ENCODE measurements at regions not wholly inside any gene's neighbourhood (a gene's known extent, or its start where the extent isn't known, plus 50 kb on each side); places are given as distances from the start of the nearest gene placed in this dataset.

DNA sequence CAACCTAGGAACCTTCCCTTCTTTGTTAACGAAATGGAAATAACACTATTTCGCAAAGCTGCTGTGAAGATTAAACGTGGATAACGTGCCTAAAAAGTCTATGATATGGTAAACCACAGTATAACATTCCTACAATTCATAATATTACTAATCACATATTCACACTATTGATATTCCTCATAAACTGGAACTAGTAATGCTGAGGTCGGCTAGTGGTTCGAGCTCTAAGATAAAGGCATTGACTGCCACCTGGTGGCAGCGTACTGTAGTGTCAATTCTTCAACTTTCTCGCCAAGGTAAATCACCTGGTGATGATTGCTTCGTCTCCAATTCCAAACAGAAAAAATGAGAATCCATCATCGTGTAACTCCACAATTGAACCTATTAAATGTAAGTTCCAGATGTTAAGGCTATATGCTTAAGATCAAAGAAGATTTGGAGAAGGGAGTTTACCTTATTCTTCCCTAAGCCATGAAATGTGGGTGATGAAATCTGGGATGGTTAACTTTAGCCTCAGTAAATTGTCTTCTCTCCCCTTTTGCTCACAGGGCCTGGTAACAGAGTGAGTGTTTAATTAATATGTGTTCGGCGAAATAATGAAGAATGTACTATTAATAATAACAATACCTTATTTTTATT is 197.5 kb upstream of the TMEM132C start:
- Histone ChIP-seq H3K27me3 (ENCODE audit: control insufficient read depth in 3 of 3, insufficient read depth in 3 of 3, low read length in 3 of 3) (no peaks in the 10 kb centered on the region), H3K36me3 (ENCODE audit: control insufficient read depth in 3 of 3, insufficient read depth in 3 of 3, low read length in 3 of 3) (no peaks in the 10 kb centered on the region), H3K27ac (ENCODE audit: low read depth, low read length) (no peak overlapping the region), H3K9me3 (ENCODE audit: control insufficient read depth in 3 of 3, low read length in 3 of 3) (no peaks in the 10 kb centered on the region), H3K9ac (ENCODE audit: low read depth in 1 of 3, low read length in 3 of 3) (no peak overlapping the region), H3K4me3 (ENCODE audit: low read length in 3 of 3) (no peak overlapping the region), H3K4me1 (ENCODE audit: control insufficient read depth in 3 of 3, insufficient read depth in 3 of 3, low read length in 3 of 3) (no peaks in the 10 kb centered on the region)

DNA sequence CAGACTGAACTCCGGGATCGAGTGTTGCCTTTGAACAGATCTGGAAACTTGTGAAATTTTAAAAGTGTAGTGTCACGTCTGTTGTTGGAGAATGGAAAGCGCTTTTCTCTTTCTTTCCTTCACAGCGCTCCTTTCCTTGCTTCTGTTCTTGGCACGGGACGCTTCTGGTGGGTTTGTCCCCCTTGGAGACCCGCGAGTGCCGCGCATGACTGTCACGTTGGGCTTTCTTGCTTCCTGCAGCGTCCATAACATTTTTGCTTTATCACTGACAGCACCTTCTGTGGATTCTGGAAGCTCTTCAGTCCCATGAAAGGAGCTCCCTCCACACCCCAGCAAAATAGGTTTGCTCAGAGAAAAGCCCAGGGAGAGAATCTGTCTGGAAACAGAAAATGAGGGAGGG is 193.0 kb upstream of the TMEM132C start:
- Histone ChIP-seq H3K4me3 (ENCODE audit: low read length in 3 of 3) (no peak overlapping the region), H3K36me3 (ENCODE audit: control insufficient read depth in 3 of 3, insufficient read depth in 3 of 3, low read length in 3 of 3) (no peaks in the 10 kb centered on the region), H3K9ac (ENCODE audit: low read depth in 1 of 3, low read length in 3 of 3) (no peak overlapping the region), H3K27me3 (ENCODE audit: control insufficient read depth in 3 of 3, insufficient read depth in 3 of 3, low read length in 3 of 3) (no peaks in the 10 kb centered on the region), H3K9me3 (ENCODE audit: control insufficient read depth in 3 of 3, low read length in 3 of 3) (peaks cover 0 to 9% (median 0%) of the 10 kb centered on the region in 3 donors), H3K27ac (ENCODE audit: low read depth, low read length) (no peak overlapping the region), H3K4me1 (ENCODE audit: control insufficient read depth in 3 of 3, insufficient read depth in 3 of 3, low read length in 3 of 3) (no peaks in the 10 kb centered on the region)

DNA sequence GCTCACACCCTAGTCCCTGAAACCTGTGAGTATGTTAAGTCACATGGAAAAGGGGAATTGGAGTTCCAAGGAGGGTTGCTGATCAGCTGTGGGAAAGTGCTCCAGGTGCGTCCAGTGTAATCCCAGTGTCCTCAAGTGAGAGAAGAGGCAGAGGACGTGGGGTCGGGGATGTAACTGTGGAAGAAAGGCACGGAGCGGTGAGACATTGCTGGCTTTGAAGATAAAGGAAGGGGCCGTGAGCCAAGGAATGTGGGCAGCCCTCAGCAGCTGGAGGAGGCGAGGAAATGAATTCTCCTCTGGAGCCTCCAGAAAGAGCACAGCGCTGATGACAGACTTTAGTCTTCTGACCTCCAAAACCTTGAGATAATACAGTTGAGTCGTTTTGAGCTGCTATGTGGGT is 191.6 kb upstream of the TMEM132C start:
- Histone ChIP-seq H3K36me3 (ENCODE audit: control insufficient read depth in 3 of 3, insufficient read depth in 3 of 3, low read length in 3 of 3) (no peaks in the 10 kb centered on the region), H3K27me3 (ENCODE audit: control insufficient read depth in 3 of 3, insufficient read depth in 3 of 3, low read length in 3 of 3) (peaks cover 0 to 3% (median 0%) of the 10 kb centered on the region in 3 donors), H3K4me3 (ENCODE audit: low read length in 3 of 3) (no peak overlapping the region), H3K27ac (ENCODE audit: low read depth, low read length) (no peak overlapping the region), H3K4me1 (ENCODE audit: control insufficient read depth in 3 of 3, insufficient read depth in 3 of 3, low read length in 3 of 3) (no peaks in the 10 kb centered on the region), H3K9ac (ENCODE audit: low read depth in 1 of 3, low read length in 3 of 3) (no peak overlapping the region), H3K9me3 (ENCODE audit: control insufficient read depth in 3 of 3, low read length in 3 of 3) (peaks cover 0 to 9% (median 0%) of the 10 kb centered on the region in 3 donors)

DNA sequence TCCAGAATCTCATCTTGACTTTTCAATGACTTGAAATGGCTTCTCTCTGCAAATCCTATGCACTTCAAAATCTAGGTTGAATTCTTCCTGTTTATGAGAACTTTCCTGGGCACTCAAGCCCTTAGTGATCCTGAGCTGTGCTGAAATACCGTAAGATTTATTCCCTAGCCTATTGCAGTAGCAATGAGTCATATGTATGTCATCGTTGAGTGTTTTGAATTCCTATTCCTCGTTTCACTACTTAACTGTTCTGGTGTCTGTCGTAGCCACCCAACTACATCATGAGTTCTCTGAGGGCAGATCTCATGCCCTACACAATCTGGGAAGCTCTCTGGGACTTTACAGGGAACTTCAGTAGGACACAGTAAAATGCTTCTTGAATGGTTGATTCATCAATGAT is 190.8 kb upstream of the TMEM132C start:
- Histone ChIP-seq H3K4me3 (ENCODE audit: low read length in 3 of 3) (no peak overlapping the region), H3K4me1 (ENCODE audit: control insufficient read depth in 3 of 3, insufficient read depth in 3 of 3, low read length in 3 of 3) (no peaks in the 10 kb centered on the region), H3K27ac (ENCODE audit: low read depth, low read length) (no peak overlapping the region), H3K9me3 (ENCODE audit: control insufficient read depth in 3 of 3, low read length in 3 of 3) (peaks cover 0 to 9% (median 0%) of the 10 kb centered on the region in 3 donors), H3K9ac (ENCODE audit: low read depth in 1 of 3, low read length in 3 of 3) (no peak overlapping the region), H3K36me3 (ENCODE audit: control insufficient read depth in 3 of 3, insufficient read depth in 3 of 3, low read length in 3 of 3) (no peaks in the 10 kb centered on the region), H3K27me3 (ENCODE audit: control insufficient read depth in 3 of 3, insufficient read depth in 3 of 3, low read length in 3 of 3) (peaks cover 0 to 3% (median 0%) of the 10 kb centered on the region in 3 donors)

DNA sequence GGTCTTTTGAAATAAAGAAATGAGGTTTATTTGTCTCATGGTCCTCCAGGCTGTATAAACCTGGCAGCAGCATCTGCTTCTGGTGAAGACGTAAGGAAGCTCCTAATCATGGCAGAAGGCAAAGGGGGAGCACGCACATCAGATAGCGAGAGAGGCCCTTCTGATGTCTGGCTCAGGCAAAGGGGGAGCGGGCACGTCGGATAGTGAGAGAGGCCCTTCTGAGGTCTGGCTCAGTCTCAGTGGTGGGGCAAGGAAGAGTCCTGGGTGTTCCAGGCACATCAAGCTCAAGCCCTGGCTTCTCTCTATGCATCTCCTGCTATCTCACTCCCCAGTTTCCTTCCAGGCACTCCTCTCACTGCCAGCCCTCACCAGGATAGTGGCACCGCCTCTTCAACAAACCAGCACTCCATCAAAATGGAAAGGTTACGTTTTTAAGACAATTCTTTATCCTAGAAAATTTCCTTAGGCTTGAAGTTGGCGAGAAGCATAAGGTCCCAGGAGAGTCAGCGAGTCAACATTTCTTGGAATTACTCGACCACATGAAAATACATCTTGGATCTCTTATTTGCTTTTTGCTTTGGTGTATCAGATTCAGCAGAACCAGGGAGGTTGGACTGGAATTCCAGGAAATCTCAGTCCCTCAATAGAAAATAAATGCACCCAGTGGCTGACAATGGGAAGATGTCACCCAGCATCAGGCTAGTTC is 189.6 kb upstream of the TMEM132C start:
- H3K4me3 ChIP-seq (ENCODE audit: low read length in 3 of 3): no peak overlapping the region
- H3K27ac ChIP-seq (ENCODE audit: low read depth, low read length): no peak overlapping the region
- H3K9ac ChIP-seq (ENCODE audit: low read depth in 1 of 3, low read length in 3 of 3): no peak overlapping the region
- peaks cover 0 to 3% (median 0%) of the 10 kb centered on the region in 3 donors for H3K27me3 ChIP-seq (ENCODE audit: control insufficient read depth in 3 of 3, insufficient read depth in 3 of 3, low read length in 3 of 3)
- H3K9me3 ChIP-seq (ENCODE audit: control insufficient read depth in 3 of 3, low read length in 3 of 3): peaks cover 0 to 9% (median 4%) of the 10 kb centered on the region in 3 donors
- H3K36me3 ChIP-seq (ENCODE audit: control insufficient read depth in 3 of 3, insufficient read depth in 3 of 3, low read length in 3 of 3): no peaks in the 10 kb centered on the region
- no peaks in the 10 kb centered on the region for H3K4me1 ChIP-seq (ENCODE audit: control insufficient read depth in 3 of 3, insufficient read depth in 3 of 3, low read length in 3 of 3)

DNA sequence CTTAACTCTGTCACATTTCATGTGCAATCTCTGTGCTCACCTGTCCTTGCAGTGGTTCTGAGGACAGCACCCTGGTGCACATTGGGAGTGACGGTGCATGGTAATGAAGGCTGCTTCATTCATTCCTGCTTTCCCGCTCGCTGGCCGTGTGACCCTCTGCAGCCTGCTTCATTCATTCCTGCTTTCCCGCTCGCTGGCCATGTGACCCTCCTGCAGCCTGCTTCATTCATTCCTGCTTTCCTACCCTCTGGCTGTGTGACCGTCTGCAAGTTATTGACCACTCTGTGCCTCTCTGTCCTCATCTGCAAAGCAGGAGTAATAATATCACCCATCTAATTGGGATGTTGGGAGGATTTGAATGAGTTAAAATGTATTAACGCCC is 189.1 kb upstream of the TMEM132C start:
- Histone ChIP-seq H3K27ac (ENCODE audit: low read depth, low read length) (no peak overlapping the region), H3K36me3 (ENCODE audit: control insufficient read depth in 3 of 3, insufficient read depth in 3 of 3, low read length in 3 of 3) (no peaks in the 10 kb centered on the region), H3K9ac (ENCODE audit: low read depth in 1 of 3, low read length in 3 of 3) (no peak overlapping the region), H3K4me3 (ENCODE audit: low read length in 3 of 3) (no peak overlapping the region), H3K27me3 (ENCODE audit: control insufficient read depth in 3 of 3, insufficient read depth in 3 of 3, low read length in 3 of 3) (peaks cover 0 to 3% (median 0%) of the 10 kb centered on the region in 3 donors), H3K9me3 (ENCODE audit: control insufficient read depth in 3 of 3, low read length in 3 of 3) (peaks cover 0 to 9% (median 4%) of the 10 kb centered on the region in 3 donors), H3K4me1 (ENCODE audit: control insufficient read depth in 3 of 3, insufficient read depth in 3 of 3, low read length in 3 of 3) (no peaks in the 10 kb centered on the region)

DNA sequence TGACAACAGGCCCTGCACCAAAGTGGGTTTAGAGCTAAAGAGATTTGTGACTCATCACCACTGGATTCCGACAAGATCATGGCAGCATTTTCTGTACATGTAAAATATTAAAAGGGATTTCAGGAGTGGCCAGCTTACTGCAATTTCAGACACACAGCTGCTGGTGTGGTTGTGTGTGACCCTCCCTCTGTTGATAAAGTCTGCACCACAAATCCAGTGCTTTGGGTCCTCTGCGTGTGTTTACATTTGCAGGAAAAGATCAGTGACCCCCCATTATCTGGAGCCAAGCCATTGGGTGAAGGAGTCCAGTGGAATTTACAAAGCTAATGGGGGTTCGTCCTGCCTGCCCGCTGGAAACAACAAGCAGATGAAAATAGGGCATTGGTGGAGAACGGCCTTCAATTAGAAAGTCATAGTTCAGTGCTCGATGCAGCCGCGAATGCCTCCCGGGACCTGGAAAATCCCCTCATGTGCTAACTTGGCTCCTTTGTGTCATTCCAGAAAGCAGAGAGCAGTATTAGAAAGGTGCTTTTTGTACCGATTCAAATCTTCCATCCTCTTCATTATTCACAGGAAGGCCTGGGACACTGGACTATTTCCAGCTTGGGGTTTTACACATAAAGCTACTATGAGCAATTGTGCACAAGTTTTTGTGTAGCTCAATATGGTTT is 188.5 kb upstream of the TMEM132C start:
- H3K9ac ChIP-seq (ENCODE audit: low read depth in 1 of 3, low read length in 3 of 3): no peak overlapping the region

DNA sequence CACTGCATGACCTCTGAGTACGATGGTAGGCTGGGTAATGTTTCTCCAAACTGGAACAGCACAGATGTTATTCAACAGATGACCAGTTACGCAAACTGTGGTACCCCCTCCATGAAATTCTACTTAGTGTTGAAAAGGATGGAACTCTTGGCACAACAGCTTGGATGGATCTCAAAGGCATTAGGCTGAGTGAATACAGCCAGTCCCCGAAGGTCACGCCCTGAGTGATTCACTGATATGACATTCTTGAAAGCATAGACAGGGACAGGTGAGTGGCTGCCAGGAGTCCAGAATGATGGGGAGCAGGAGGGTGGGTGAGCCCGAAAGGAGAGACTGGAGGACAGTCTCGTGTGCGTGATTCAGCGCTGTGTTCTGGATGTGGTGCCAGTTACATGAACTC is 187.5 kb upstream of the TMEM132C start:
- Histone ChIP-seq H3K4me1 (ENCODE audit: control insufficient read depth in 3 of 3, insufficient read depth in 3 of 3, low read length in 3 of 3) (no peaks in the 10 kb centered on the region), H3K9me3 (ENCODE audit: control insufficient read depth in 3 of 3, low read length in 3 of 3) (peaks cover 0 to 9% (median 4%) of the 10 kb centered on the region in 3 donors), H3K4me3 (ENCODE audit: low read length in 3 of 3) (no peak overlapping the region), H3K27me3 (ENCODE audit: control insufficient read depth in 3 of 3, insufficient read depth in 3 of 3, low read length in 3 of 3) (peaks cover 0 to 3% (median 0%) of the 10 kb centered on the region in 3 donors), H3K9ac (ENCODE audit: low read depth in 1 of 3, low read length in 3 of 3) (no peak overlapping the region), H3K27ac (ENCODE audit: low read depth, low read length) (no peak overlapping the region), H3K36me3 (ENCODE audit: control insufficient read depth in 3 of 3, insufficient read depth in 3 of 3, low read length in 3 of 3) (no peaks in the 10 kb centered on the region)

More for the DNA sequence above, 188.5 kb upstream of the TMEM132C start:
- H3K4me1 ChIP-seq (ENCODE audit: control insufficient read depth in 3 of 3, insufficient read depth in 3 of 3, low read length in 3 of 3): no peaks in the 10 kb centered on the region
- H3K9me3 ChIP-seq (ENCODE audit: control insufficient read depth in 3 of 3, low read length in 3 of 3): peaks cover 0 to 9% (median 4%) of the 10 kb centered on the region in 3 donors
- peaks cover 0 to 3% (median 0%) of the 10 kb centered on the region in 3 donors for H3K27me3 ChIP-seq (ENCODE audit: control insufficient read depth in 3 of 3, insufficient read depth in 3 of 3, low read length in 3 of 3)
- no peaks in the 10 kb centered on the region for H3K36me3 ChIP-seq (ENCODE audit: control insufficient read depth in 3 of 3, insufficient read depth in 3 of 3, low read length in 3 of 3)
- no peak overlapping the region for H3K4me3 ChIP-seq (ENCODE audit: low read length in 3 of 3)
- no peak overlapping the region for H3K27ac ChIP-seq (ENCODE audit: low read depth, low read length)

DNA sequence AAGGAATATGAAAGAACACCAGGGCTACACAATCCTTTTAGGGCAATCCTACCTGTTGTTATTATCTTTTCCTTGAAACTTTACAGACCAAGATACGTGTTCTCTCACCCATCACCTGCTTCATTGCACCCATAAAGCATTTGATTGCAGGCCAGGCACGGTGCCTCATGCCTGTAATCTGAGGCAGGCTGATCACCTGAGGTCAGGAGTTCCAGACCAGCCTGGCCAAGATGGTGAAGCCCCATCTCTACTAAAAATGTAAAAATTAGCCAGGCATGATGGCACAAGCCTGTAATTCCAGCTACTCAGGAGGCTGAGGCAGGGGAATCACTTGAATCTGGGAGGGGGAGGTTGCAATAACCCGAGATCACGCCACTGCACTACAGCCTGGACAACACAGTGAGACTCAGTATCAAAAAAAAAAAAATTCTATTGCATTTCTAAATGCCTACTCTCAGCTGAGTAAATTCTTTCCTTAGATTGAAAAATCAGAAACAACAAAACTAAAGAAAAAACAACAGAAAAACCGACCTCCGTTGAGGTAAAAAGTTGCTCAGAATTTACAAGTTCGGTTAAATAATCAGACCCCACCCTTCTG is 183.7 kb upstream of the TMEM132C start:
- Histone ChIP-seq H3K9me3 (ENCODE audit: control insufficient read depth in 3 of 3, low read length in 3 of 3) (peaks cover 0 to 4% (median 0%) of the 10 kb centered on the region in 3 donors), H3K4me3 (ENCODE audit: low read length in 3 of 3) (no peak overlapping the region), H3K36me3 (ENCODE audit: control insufficient read depth in 3 of 3, insufficient read depth in 3 of 3, low read length in 3 of 3) (no peaks in the 10 kb centered on the region), H3K27ac (ENCODE audit: low read depth, low read length) (no peak overlapping the region), H3K9ac (ENCODE audit: low read depth in 1 of 3, low read length in 3 of 3) (no peak overlapping the region), H3K4me1 (ENCODE audit: control insufficient read depth in 3 of 3, insufficient read depth in 3 of 3, low read length in 3 of 3) (no peaks in the 10 kb centered on the region), H3K27me3 (ENCODE audit: control insufficient read depth in 3 of 3, insufficient read depth in 3 of 3, low read length in 3 of 3) (peaks cover 0 to 3% (median 0%) of the 10 kb centered on the region in 3 donors)

All from skeletal muscle tissue (tissue), 3 donors.